Right ventricle myocardium superior (tissue), 1 donor: ENCODE measurements at regions not wholly inside any gene's neighbourhood (a gene's known extent, or its start where the extent isn't known, plus 50 kb on each side); places are given as distances from the start of the nearest gene placed in this dataset.
"Not testable (repeated sequence)": the region's sequence is repeated elsewhere in the genome, so short reads cannot be mapped to it uniquely, and the experiment has no call there.

Experiments used
- ATAC-seq: fragments of 200-7000 bp; cut with Tn5 transposase; one replicate; pipeline ENCODE4 v1.9.1; 2020; ENCODE audit warnings: mild to moderate bottlenecking; ENCODE audit not compliant: poor library complexity
- DNase-seq: peaks from one replicate; pipeline ENCODE4 v3.0.0-alpha.2; 2020
- intact Hi-C: fragments of 100-400 bp; cut with DNase I; formaldehyde crosslinking; loops from one replicate; pipeline ENCODE4 v1.11.2; 2022
- donor health status: DM: no; HTN: yes; CAD: no; lungs with severe emphysema.

DNA sequence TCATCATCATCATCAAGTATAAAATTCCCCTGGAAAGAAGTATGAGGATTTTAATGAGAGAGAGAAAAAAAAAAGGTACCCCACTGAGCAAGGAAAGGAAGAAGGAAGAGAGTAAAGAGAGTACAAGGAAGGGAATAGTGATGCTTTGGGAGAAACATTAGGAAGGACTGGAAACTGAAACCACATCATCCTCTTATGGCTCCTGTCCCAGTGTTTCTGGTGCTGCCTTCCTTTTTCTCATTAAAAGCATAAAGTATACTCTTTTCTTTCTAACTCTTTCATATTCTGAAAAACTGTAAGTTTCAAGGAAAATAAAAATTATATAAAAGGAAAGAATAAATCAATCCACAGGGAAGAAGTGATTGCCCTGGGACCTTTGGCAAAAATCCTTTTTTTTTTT, 616.4 kb upstream of the CBLB start:
- no peak for ATAC-seq
- intact Hi-C loops, result no loop called here
- no peak for DNase-seq

DNA sequence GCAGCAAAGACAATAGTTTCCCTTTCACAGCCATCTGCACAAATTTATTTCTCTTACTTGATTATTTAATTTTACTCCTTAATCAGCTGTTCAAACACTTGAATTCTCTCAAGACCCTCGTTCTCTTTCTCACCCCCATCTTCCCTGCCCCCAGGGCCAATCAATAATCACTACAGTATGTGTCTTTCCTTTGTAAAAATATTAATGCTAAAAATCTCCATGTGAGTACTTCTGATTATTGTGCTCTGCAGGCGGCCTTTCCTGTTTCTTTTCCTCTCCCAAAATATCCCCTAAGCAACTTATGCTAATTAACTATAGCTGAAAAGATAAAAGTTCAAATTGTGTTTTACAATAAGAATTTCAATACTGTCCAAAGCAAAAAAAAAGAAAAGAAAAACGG, 617.0 kb upstream of the CBLB start:
- DNase-seq (no peak), ATAC-seq (no peak)
- intact Hi-C loops, result no loop called here

DNA sequence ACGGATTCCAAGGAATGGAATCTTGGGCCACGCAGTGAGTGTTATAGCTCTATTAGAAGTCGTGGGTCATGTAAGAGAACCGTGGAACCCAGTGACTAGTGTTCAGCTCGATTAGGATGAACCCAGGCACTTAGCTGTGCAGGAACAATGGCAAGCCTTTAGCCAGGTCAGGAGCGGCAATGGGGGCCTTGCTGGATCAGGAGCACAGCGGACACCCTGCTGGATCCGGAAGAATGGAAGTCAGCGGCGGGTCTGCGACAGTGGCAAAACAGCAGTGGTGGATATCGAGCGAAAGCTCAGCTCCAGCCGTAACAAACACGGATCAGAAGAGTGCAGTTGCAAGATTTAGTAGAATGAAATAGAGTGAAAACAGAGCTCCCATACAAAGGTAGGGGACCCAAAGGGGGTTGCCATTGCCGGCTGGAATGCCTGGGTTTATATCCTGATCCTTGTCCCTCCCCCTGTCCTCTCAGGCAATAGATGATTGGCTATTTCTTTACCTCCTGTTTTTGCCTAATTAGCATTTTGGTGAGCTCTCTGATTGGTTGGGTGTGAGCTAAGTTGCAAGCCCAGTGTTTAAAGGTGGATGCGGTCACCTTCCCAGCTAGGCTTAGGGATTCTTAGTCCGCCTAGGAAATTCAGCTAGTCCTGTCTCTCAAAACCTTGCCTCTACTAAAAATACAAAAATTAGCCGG, 618.3 kb upstream of the CBLB start:
- intact Hi-C loops, DNase-seq, ATAC-seq: not testable (repeated sequence)

DNA sequence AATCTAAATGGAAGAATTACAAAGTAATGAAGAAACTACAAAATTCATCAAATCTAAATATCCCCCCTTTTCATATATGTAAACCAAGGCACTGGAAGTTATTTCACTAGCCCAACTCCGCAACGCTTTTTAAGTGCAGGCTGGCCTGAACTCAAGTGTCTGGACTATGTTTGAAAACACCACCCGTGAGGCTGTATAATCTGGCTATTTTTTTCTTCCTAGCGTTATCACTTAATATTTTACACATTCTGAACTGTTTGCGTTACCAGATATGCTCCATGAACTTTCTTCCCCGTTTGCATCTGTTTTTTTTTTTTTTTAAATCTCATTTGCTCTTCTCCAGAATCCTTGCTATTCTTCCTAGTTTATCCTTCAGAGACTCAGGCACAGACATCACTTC, 619.5 kb upstream of the CBLB start:
- intact Hi-C loops, result no loop called here
- peak; percentile 53 for ATAC-seq
- no peak for DNase-seq

DNA sequence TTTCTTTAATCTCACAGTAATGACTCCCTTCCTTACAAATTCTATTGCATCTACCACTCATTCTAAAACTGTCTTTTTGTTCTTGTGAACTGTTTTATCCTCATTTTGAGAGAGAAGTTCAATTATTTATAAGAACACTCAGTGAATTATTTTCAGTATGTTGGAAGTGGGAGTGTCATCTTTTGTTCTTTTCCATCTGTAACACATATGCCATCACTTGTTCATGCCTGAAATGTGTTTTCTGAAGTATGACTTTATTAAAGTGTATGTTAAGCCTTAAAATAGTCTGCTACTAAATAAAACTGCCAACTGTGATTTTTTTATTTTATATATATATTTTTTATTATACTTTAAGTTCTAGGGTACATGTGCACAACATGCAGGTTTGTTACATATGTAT, 623.0 kb upstream of the CBLB start:
- DNase-seq, result no peak
- ATAC-seq, result no peak
- intact Hi-C loops, result no loop called here

DNA sequence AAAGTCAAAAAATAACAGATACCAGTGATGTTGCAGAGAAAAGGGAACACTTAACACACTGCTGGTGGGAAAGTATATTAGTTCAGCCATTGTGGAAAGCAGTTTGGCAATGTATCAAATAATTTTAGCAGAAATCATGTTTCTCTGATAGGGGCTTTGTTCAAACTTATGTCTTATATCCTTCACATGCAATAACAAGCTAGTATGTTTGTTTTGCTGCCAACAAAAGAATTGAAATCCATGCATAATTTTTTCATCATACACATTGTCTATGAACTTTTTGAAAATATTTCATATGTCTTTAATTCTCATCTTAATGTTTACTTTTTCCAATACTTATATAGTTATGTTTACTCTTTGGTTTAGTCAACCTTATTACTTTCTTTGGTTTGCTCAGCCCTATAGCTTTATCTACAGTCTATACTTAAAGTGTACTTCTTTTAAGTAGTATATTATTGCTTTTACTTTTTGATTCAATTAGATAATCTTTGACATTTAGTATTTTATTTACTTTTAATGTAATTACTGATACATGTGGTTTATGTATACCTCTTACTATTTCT, 639.6 kb upstream of the CBLB start:
- DNase-seq (no peak), ATAC-seq (no peak)
- intact Hi-C loops, result no loop called here

DNA sequence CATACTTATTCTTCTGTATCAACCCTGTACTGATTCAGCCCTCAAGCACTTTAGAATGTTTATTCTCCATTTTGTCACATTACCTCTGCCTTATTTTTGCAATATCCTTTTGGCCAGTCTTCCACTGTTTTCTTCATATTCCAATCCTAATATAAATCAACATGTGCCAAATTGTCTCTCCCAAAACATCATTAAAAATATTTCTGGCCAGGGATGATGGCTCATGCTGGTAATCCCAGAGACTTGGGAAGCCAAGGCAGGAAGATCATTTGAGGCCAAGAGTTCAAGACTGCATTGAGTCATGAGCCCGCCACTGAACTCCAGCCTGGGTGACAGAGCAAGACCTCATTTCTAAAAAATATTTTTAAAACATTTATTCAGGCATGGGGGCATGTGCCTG, 641.4 kb upstream of the CBLB start:
- no peak for DNase-seq
- no peak for ATAC-seq
- intact Hi-C loops, result no loop called here

DNA sequence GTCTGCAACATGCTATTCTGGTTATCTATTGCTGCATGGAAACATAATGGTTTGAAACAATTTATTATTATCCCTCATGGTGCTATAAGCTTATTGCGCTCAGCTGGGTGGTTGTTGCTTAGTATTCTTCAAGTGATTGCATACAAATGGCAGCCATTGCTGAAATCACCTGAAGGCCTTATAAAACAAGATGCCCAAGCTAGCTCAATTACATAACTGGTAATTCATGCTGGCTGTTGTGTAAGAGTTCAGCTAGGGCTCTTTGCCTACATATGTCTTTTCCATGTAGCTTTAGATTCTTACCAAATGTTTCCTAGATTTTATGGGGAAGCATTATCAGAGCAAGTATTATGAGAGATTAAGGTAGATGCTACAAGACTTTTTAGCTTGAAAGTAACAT, 644.0 kb upstream of the CBLB start:
- intact Hi-C loops, result no loop called here
- no peak for ATAC-seq
- no peak for DNase-seq

DNA sequence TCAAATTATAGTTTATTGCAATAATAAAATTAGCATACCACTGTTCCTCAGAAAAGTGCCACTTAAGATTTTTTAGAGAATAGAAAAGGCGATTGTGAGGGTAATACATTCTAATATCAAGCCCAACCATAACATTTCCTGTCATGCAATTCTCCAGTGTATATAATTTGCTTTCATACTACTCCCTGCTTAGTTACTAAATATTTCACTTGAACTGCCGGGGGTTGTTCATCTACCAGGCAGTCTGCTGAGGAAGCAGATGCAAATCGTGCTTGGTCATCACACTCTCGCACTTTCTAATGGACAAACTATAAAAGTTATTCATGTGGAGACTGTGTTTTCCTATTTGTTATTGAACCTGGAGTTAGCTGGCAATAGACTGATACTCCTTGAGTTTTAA, 645.6 kb upstream of the CBLB start:
- intact Hi-C loops, result no loop called here
- DNase-seq (no peak), ATAC-seq (no peak)

DNA sequence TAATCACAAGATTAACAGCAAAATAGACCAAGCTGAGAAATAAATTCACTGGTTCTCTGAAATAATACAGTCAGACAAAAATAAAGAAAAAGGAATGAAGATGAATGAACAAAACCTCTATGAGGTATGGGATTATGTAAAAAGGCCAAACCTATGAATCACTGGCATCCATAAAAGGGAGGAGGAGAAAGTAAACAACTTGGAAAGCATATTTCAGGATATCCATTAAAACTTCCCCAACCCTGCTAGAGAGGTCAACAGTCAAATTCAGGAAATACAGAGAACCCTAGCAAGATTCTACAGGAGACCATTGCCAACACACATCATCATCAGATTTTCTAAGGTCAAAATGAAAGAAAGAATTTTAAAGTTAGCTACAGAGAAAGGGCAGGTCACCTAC, 649.7 kb upstream of the CBLB start:
- no peak for DNase-seq
- intact Hi-C loops, result no loop called here
- ATAC-seq, result no peak

DNA sequence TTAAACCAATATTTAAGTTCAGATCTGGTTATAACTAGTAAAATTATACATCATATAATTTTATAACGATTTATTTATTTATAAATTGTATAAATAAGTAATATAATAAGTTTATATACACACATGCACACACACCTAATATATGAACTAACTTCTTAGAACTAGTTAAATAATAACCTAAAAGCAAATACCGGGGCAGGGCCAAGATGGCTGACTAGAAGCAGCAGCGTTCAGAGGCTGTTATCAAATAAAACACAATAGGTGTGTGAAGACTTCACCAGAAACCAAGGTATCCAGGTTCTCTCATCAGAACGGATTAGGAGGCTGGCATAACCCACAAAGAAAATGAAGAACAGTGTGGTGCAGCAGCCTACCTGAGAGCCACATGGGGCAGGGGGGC, 653.6 kb upstream of the CBLB start:
- intact Hi-C loops, result no loop called here
- ATAC-seq (no peak), DNase-seq (no peak)

DNA sequence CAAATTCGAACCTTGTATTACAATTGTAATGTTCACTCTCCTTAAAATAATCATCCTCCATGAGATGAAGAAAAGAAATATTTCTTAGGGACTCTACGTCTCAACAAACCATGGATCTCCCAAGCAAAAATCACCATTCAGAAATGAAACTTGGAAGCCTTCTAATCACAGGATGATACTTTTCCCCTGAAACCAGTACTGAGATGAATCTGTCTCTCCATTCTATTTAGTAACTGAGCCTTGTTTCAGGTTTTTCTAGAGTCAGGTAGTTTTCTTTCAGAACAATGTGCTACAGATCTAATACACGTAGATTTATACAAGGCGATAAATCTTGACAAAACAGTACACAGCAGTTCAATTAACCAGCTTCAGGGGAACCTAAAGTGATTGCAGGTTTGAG, 660.1 kb upstream of the CBLB start:
- ATAC-seq (no peak), DNase-seq (no peak)
- intact Hi-C loops, result no loop called here

DNA sequence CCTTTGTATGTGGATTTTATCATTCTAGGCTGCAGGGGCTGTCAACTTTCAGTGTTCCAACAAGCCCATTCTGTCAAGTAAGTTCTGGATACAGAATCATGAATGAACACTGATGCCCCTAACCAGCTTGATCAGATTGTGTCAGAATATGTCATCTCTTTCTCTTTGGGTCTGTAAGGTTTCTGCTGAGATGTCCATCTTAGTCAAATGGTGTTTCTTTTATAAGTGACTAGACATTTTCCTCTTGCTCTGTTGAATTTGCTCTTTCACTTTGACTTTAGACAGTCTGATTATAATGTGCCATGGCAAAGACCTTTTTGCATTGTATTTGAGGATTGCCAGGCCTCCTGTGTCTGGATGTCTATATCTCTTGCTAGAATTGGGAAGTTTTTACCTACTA, 660.9 kb upstream of the CBLB start:
- ATAC-seq (no peak), DNase-seq (no peak)
- intact Hi-C loops, result no loop called here

DNA sequence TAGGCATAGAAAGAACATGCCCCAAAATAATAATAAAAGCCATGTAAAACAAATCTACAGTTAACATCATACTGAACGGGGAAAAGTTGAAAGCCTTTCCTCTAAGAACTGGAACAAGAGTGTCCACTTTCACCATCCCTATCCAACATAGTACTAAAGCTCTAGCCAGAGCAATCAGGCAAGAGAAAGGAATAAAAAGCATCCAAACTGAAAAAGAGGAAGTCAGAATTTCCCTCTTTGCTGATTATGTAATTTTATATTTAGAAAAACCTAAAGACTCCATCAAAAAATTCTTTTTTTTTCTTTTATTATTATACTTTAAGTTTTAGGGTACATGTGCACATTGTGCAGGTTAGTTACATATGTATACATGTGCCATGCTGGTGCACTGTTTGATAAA, 661.6 kb upstream of the CBLB start:
- intact Hi-C loops, result no loop called here
- no peak for ATAC-seq

DNA sequence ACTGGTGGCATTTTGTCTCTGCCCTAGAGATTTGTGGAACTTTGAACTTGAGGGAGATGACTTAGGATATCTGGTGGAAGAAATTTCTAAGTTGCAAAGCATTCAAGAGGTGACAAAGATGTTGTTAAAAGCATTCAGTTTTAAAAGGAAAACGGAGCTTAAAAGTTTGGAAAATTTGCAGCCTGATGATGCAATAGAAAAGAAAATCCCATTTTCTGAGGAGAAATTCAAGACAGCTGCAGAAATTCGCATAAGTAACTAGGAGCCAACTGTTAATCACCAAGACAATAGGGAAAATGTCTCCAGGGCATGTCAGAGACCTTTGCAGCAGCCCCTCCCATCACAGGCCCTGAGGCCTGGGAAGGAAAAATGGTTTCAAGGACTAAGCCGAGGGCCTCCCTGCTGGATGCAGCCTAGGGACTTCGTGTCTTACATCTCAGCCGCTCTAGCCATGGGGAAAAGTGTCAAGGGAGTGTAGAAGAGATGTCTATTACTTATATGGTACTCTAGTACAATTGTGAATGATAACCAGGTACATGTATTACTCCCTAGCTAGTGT, 663.0 kb upstream of the CBLB start:
- intact Hi-C loops, ATAC-seq, DNase-seq: not testable (repeated sequence)

More for the DNA sequence above, 661.6 kb upstream of the CBLB start:
- DNase-seq, result no peak

DNA sequence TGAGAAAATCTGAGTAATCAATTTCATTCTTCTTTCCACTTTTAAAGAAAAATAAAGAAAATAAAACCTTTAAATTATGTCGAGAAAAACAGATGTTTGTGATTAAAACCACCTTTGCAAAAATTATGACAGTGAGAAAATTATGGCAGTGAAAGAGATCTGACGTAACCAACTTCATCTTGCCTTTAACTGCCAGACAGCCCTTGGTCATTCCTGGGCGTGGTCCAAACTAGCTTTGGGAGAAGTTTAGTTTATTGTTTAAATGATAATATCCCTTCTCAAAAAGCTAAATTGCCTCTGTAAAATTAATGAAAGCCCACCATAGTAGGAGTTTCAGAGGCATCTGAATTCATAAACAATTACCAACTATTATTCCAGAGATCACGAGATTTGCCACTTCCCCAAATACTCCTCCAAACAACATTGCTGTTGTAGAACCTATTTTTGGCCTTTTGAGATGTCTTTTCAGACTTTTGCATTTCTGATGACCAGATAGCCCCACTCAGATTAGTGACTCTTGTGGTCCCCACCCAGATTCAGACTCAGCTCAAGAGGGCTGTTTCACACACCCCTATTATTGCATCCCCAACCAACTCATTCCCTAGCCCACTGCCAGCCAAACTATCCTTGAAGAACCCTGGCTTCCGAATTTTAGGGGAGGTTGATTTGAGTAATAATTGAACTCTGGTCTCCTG, 664.4 kb upstream of the CBLB start:
- no peak for DNase-seq
- ATAC-seq, result no peak
- intact Hi-C loops, result no loop called here

DNA sequence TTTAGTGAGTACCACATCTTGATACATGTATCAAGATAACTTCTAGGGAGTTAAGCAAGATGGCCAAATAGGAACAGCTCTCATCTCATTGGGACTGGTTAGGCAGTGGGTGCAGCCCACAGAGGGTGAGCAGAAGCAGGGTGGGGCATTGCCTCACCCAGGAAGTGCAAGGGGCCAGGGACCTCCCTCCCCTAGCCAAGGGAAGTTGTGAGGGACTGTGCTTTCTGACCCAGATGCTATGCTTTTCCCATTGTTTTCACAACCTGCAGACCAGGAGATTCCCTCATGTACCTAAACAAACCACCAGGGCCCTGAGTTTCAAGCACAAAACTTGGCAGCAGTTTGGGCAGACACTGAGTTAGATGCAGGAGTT, 665.0 kb upstream of the CBLB start:
- DNase-seq, result no peak
- intact Hi-C loops, result no loop called here
- ATAC-seq, result no peak

DNA sequence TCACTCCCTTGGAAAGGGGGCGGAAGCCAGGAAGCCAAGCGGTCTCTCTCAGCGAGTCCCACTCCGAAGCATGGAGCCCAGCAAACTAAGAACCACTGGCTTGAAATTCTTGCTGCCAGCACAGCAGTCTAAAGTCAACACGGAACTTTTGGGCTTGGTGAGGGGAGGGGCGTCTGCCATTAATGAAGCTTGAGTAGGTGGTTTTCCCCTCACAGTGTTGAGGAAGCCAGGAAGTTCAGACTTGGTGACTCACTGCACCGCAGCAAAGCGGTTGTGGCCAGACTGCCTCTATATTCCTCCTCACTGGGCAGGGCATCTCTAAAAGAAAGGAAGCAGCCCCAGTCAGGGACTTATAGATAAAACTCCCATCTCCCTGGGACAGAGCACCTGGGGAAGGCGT, 665.4 kb upstream of the CBLB start:
- DNase-seq (no peak), ATAC-seq (no peak)
- intact Hi-C loops, result no loop called here

DNA sequence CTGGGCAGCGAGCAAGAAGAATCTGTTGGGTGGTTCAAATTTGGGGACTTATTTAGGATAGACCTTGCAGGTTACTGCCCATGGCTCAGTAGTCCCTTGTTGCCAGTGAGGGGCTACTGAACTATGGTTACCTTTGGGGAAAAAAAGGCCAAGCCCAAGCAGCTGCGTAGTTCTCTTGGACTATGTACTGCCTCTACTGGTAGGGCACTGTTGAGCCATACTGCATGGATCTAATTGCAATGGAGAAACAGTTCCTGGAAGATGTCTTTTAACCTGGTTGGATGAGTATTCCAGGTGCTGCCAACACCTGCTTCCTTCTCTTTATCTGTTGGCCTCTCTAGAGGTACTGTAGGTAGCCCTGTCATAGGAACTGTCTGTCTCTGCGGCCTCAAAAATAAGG, 671.9 kb upstream of the CBLB start:
- intact Hi-C loops, result no loop called here
- DNase-seq, result no peak
- no peak for ATAC-seq

DNA sequence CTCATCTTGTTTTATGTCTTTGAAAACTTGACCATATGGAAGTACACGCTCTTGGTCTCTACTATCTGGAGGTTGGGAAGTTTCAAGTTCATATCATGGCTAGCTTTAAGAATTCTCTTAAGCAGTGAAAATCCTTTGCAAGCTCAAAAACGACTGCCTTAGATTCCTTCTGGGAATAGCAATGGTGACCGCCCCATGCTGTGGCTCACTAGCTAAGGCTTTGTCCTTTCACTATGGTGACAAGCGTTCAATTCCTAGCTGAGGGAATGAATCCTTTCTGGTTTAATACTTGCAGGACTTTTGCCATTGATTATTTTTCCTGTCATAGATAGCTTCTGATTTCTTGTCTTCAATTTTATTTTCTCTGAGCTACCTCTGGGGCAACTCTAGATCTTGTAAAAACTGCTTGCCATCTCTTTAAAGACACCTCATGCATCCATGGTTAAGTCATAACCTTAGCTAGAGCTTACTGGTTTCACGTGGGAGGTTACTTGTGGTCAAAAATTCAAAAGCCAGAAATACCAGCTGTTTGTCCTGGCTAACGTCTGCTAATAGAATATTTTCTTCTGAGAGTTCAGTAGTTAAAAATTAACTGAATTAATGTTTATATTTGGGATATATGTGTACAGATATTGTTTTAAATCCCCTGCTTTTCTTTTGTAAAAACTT, 673.4 kb upstream of the CBLB start:
- no peak for DNase-seq
- intact Hi-C loops, result no loop called here
- ATAC-seq, result no peak
